GM10248 (cell line): ENCODE measurements at regions not wholly inside any gene's neighbourhood (a gene's known extent, or its start where the extent isn't known, plus 50 kb on each side); places are given as distances from the start of the nearest gene placed in this dataset.

Experiments used
- CTCF ChIA-PET: fragments of 300-600 bp; sonication (Branson Sonifier 250); formaldehyde crosslinking; extraction: SDS; loops from one replicate; lab custom pipeline; 2021; ENCODE audit warnings: antibody characterized with exemption; lab: Yijun Ruan, JAX
- POLR2A ChIA-PET: fragments of 350-650 bp; sonication (Branson Sonifier 250); formaldehyde crosslinking; extraction: SDS; loops from one replicate; lab custom pipeline; 2020; ENCODE audit warnings: antibody characterized with exemption; lab: Yijun Ruan, JAX
- DNase-seq: peaks from one replicate; pipeline ENCODE4 v3.0.0; 2012; ENCODE audit errors: extremely low spot score
- CTCF ChIP-seq: IDR thresholded peaks from 2 replicates; pipeline ENCODE4 v1.5.1; 2012; ENCODE audit warnings: mild to moderate bottlenecking, low read depth; ENCODE audit errors: extremely low read depth, missing control alignments, control extremely low read depth

- ChIA-PET CTCF (no interaction called here), POLR2A (no interaction called here)
- TF ChIP-seq CTCF = no peak
- peak; percentile 8 for DNase-seq
Measured at GRCh38 chr10:42988069-42988468, 88.8 kb upstream of the RET start.

- peak; percentile 15 for DNase-seq
- CTCF ChIA-PET = interaction anchor here (1.6 kb wide), 1 partner anchor 12 kb away, joined by 3 read pairs; no protein-coding TSS in a partner anchor
- POLR2A ChIA-PET = no interaction called here
- no peak for TF ChIP-seq CTCF
Measured at GRCh38 chr10:42988517-42989395, 88.1 kb upstream of the RET start.

- CTCF ChIA-PET = interaction anchor here (1.6 kb wide), 1 partner anchor 12 kb away, joined by 3 read pairs; no protein-coding TSS in a partner anchor
- DNase-seq = no peak
- TF ChIP-seq CTCF = no peak
- POLR2A ChIA-PET = no interaction called here
Measured at GRCh38 chr10:42989481-42989921, 87.4 kb upstream of the RET start.

GRCh38 chr10:42990016-42990720, 86.7 kb upstream of the RET start:
- POLR2A ChIA-PET = no interaction called here

GRCh38 chr10:42990721-42991441, 86.0 kb upstream of the RET start:
- TF ChIP-seq CTCF = no peak
- ChIA-PET CTCF (no interaction called here), POLR2A (no interaction called here)
- DNase-seq = peak; percentile 12

More at GRCh38 chr10:42990016-42990720, 86.7 kb upstream of the RET start:
- DNase-seq = peak; percentile 14
- TF ChIP-seq CTCF = no peak
- CTCF ChIA-PET = interaction anchor here (1.6 kb wide), 1 partner anchor 13 kb away, joined by 3 read pairs; no protein-coding TSS in a partner anchor
